Left lobe of liver (tissue), 2 donors: ENCODE measurements at regions not wholly inside any gene's neighbourhood (a gene's known extent, or its start where the extent isn't known, plus 50 kb on each side); places are given as distances from the start of the nearest gene placed in this dataset.

ENCODE experiments used
- ATAC-seq: fragments of 200-7000 bp; cut with Tn5 transposase; one replicate; pipeline ENCODE4 v1.9.1; 2020; ENCODE audit warnings: mild to moderate bottlenecking, moderate library complexity
- DNase-seq: peaks from one replicate; pipeline ENCODE4 v3.0.0-alpha.2; 2020; ENCODE audit warnings: low spot score
- donor health status: DM: no; HTN: no; CAD: no; lungs with moderate emphysema.
- donor health status: DM: no; HTN: yes; CAD: no.

DNA sequence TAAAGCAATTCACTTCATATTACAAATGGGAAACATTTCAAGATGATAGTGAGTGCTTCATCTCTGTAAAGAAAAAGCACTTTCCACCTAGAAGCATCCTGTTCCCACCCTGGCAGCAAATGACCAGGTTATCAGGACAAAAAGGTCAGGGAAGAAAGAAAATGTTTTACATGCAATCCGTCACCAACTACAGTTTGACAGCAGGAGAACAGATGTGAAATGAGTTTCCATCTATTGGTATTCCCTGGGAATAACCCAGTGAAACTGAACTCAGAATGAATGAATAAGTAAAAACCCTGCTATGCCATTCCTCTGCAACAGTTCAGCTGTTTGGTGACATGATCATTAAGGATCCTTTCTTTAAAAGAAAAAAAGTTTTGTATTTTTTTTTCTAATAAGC, 67.6 kb downstream of the HTR1A start:
- no peak for DNase-seq
- no peak for ATAC-seq

DNA sequence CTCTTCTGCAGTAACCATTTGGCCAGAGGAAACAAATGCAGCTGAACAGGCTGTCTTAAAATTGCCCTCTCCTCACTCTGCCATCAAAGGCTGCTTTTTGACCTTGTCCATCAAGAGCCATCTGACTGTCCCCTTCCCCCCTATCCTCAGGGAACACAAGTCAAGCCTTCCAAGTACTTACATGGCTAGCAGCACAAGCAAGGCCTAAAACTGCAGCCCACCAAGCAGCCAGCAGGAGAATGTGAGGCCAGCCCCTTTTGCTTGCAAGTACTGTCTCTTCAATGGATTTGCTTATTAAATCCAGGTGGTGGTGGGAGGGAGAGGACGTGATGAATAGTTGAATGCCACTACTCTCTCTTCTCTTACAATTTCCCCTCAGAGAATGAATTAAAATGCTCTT, 83.5 kb downstream of the HTR1A start:
- ATAC-seq (no peak), DNase-seq (no peak)

GRCh38 chr5:63877961-63878360, 84.3 kb downstream of the HTR1A start:
- no peak for ATAC-seq
- DNase-seq = no peak

DNA sequence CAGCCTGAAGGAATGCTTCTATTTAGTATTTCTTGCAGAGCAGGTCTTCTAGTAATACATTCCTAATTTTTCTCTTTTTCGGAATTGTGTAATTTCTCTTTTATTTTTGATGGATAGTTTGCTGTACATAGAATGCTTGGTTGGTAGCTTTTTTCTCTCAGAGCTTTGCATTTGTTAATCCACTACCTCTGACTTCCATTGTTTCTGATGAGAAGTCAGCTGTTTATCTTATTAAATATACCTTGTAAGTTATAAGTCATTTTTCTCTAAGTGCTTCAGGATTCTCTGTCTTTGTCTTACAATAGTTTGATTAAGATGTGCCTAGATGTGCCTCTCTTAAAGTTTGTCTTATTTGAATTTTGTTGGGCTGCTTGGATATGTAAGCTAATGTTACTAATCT, 101.9 kb downstream of the HTR1A start:
- no peak for ATAC-seq
- no peak for DNase-seq

GRCh38 chr5:63854076-63854475, 108.2 kb downstream of the HTR1A start:
- ATAC-seq (no peak), DNase-seq (no peak)

GRCh38 chr5:63843190-63843589, 119.1 kb downstream of the HTR1A start:
- ATAC-seq (no peak), DNase-seq (no peak)

GRCh38 chr5:63837437-63837836, 124.8 kb downstream of the HTR1A start:
- no peak for DNase-seq
- ATAC-seq = no peak

- ATAC-seq (no peak), DNase-seq (no peak)
Observed at GRCh38 chr5:63831381-63831780, 130.9 kb downstream of the HTR1A start.

DNA sequence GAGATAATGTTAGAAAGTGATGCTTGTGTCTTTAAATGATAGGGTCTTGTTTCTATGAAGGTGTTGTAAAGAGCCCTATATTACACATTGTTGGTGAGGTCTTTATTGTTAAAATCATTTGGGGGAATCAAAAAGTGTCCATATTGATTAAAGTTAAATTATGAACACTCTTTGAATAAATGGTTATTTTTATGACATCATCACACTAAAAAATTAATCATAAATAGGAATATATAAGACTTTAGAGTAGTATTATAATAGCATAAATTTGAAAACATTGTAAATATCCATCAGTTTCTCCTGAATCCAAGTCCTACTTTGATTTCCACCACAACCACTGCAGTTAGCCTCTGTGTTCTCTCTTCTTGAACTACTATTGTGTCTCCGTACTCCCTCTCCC, 136.3 kb downstream of the HTR1A start:
- DNase-seq (no peak), ATAC-seq (no peak)

- no peak for ATAC-seq
Observed at GRCh38 chr5:63823583-63823982, 138.7 kb downstream of the HTR1A start.

GRCh38 chr5:63822614-63823013, 139.6 kb downstream of the HTR1A start:
- no peak for DNase-seq
- ATAC-seq = no peak

More at GRCh38 chr5:63823583-63823982, 138.7 kb downstream of the HTR1A start:
- DNase-seq = no peak

DNA sequence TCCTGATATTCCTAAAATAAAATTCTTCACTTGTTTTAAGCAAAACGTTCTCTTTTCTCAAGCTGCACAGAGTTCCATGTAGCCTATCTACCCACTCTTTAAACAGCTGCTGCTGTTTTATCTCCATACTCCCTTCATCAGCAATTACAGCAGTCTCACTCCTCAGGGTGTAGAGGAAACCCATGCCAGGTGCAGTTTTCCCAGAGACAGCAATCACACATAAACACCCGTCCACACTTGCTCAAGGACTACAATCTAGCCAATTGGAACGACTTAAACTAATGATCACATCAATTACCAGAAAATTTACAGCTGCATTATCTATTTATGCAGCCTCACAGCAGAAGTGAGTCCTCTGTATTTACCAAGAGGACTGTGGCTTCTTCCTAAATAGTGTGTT, 141.7 kb downstream of the HTR1A start:
- ATAC-seq = no peak
- no peak for DNase-seq

- DNase-seq (no peak), ATAC-seq (no peak)
Observed at GRCh38 chr5:63812693-63813092, 149.6 kb downstream of the HTR1A start.

DNA sequence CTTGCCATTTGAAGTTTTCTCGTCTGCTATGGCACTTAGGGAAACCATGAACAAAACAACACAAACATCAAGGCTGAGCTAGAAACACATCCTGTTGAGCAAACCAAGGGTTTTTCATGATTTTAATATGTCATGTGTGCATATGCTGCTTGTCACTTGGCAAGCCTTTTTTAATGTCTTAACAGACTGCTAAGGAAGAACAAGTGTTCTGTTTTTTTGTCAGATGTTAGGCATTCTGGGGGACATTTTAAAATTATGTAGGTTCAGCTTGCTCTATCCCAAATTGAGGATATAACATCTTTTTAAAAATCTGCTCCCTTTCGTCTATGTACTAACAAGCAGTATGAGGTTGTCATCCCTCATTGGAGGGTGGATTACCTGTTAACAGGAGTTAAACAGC, 150.3 kb downstream of the HTR1A start:
- ATAC-seq (no peak), DNase-seq (no peak)

GRCh38 chr5:63811286-63811685, 151.0 kb downstream of the HTR1A start:
- ATAC-seq = no peak
- no peak for DNase-seq

DNA sequence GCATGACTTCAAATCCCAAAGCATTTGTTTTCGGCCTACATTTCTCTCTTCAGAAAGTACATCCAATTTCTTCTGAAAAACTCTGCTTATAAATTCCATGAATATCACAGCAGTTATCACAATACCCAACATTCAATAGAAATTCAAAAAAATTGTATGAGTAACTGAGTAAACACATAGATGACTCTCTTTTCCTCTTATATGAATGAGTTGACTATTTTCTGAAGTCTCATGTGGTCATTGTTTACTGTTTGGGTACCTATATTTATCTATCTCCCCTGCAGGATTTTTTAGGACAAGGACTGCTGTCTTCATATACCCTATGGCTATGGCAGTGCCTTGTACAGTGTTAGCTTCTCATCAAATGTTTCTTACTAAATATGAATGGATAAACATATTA, 157.1 kb downstream of the HTR1A start:
- DNase-seq (no peak), ATAC-seq (no peak)

DNA sequence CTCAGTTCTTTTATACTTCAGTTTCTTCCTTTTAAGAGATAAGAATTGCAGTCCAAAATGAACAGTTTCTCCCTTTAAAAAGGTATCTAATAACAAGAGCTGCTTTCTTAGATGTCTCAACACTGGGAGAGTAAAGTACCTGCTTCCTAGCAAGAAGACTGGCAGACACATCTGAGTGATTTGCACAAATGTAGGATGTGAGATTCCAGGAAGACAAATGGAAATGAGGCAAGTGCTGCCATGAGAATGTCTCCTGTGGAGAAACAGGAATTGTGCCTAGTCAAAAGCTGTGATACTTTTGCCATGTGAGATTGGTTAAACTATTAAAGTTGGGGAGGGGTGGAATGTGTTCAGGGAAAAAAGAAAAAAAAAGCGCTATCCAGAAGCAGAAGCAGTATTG, 159.1 kb downstream of the HTR1A start:
- ATAC-seq (no peak), DNase-seq (no peak)

GRCh38 chr5:63794979-63795378, 167.3 kb downstream of the HTR1A start:
- ATAC-seq (no peak), DNase-seq (no peak)

- ATAC-seq = no peak
- no peak for DNase-seq
Observed at GRCh38 chr5:63794296-63794695, 167.9 kb downstream of the HTR1A start.

GRCh38 chr5:63774939-63775338, 187.3 kb downstream of the HTR1A start:
- DNase-seq = no peak
- no peak for ATAC-seq

DNA sequence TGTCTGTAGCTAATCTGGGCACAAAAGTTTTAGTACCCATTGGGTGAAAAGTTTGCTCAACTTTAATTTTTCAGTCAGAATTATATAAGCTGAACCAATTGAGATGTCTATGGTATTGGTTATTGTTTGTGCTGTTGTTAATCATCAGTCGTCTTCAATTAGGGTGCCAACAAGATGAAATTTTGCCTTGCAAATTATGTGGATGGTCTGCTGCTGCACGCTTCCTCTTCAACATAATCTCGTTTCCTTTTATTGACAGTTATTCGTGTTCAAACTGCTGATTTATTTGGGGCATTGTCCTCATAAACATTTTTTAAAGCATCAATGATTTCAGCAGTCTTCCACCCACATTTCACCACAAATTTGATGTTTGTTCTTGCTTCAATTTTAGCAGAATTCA, 194.0 kb downstream of the HTR1A start:
- DNase-seq = no peak
- no peak for ATAC-seq

GRCh38 chr5:63760965-63761364, 201.3 kb downstream of the HTR1A start:
- no peak for ATAC-seq
- DNase-seq = no peak

GRCh38 chr5:63743096-63743798, 219.0 kb downstream of the HTR1A start:
- DNase-seq (no peak), ATAC-seq (no peak)
